Stimulated activated memory B cell treated with anti-CD40 and anti-IgM and Interleukin-4, amounts not matched to agents 10 μg/mL and 1 μg/mL and 100 μg/mL, for 72 hours (primary cell): ENCODE measurements at regions not wholly inside any gene's neighbourhood (a gene's known extent, or its start where the extent isn't known, plus 50 kb on each side); places are given as distances from the start of the nearest gene placed in this dataset.

ENCODE experiments used
- ATAC-seq: fragments of 150-1000 bp; cut with Tn5 transposase; 2 replicates; pipeline ENCODE4 v1.10.0; 2021
- H3K27ac Mint-ChIP-seq: one replicate; pipeline ENCODE4 v1.8.0; 2022; ENCODE audit warnings: mild to moderate bottlenecking, mixed read lengths
- H3K27me3 Mint-ChIP-seq: one replicate; pipeline ENCODE4 v1.8.0; 2022; ENCODE audit warnings: mixed read lengths
- H3K36me3 Mint-ChIP-seq: one replicate; pipeline ENCODE4 v1.8.0; 2022; ENCODE audit warnings: mixed read lengths
- H3K4me1 Mint-ChIP-seq: one replicate; pipeline ENCODE4 v1.8.0; 2022; ENCODE audit warnings: mixed read lengths
- H3K4me3 Mint-ChIP-seq: one replicate; pipeline ENCODE4 v1.8.0; 2022; ENCODE audit warnings: mild to moderate bottlenecking, moderate library complexity, mixed read lengths
- H3K9me3 Mint-ChIP-seq: one replicate; pipeline ENCODE4 v1.8.0; 2022; ENCODE audit warnings: mixed read lengths

DNA sequence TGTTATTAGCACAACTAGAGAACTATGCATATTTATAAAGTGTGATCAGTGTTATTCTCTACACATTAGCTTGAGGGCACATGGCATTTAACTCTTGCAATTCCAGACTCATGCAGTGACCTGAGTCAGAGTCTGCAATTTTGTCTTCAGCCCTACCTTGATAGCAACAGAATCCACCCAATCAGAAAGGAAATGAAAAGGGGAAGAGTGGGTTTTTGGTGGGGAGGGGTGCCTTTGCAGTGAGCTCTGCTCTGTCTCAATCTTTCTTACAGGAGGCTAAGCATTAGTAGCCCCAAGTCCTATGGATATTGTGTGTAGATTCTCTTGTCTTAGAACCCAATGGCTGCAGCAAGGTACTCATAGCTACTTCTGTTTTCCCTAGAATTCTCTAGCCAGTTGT, 489.2 kb downstream of the DHX35 start:
- Mint-ChIP-seq H3K4me1 (peaks cover 35% of the 10 kb centered on the region), H3K36me3 (no peaks in the 10 kb centered on the region), H3K9me3 (no peaks in the 10 kb centered on the region), H3K4me3 (no peak overlapping the region), H3K27ac (no peak overlapping the region), H3K27me3 (no peaks in the 10 kb centered on the region)
- peak; percentile 48 for ATAC-seq

DNA sequence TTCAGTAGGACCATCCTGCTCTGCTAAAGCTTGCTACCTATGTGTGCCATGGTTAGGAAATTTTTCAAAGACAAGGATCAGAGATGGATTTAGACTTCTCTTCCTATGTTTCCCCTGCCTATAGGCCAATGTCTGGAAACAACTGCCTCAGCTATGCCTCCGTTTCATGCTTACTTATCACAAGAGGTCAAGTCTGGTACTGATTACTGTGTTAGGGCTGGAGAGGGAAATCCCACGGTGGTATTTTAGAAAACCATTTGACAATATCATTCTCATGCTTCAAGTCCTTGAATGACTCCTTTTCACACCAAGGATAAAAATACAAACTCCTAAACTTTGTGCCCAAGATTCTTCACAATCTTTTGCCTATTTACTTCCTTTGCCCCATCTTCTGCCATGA, 484.3 kb downstream of the DHX35 start:
- H3K27ac Mint-ChIP-seq = no peak overlapping the region
- H3K4me1 Mint-ChIP-seq = peaks cover 5% of the 10 kb centered on the region
- H3K9me3 Mint-ChIP-seq = no peaks in the 10 kb centered on the region
- no peak overlapping the region for H3K4me3 Mint-ChIP-seq
- H3K27me3 Mint-ChIP-seq = no peaks in the 10 kb centered on the region
- H3K36me3 Mint-ChIP-seq = no peaks in the 10 kb centered on the region
- ATAC-seq = no peak

DNA sequence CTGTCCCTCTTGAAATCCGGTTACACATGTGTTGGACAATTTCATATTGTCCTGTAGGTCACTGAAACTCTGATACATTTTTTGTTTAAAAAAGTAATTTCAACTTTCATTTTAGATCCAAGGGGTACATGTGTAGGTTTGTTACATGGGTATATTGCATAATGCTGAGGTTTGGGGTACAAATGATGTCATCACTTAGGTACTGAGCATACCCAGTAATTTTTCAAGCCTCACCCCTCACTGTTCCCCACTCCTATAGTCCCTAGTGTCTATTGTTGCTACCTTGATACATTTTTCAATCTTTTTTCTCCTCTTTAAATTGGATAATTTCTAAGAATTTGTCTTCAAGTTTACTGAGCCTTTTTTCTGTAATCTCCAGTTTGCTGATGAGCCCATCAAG, 483.0 kb downstream of the DHX35 start:
- ATAC-seq = no peak
- Mint-ChIP-seq H3K9me3 (no peaks in the 10 kb centered on the region), H3K4me1 (no peaks in the 10 kb centered on the region), H3K36me3 (no peaks in the 10 kb centered on the region), H3K27me3 (no peaks in the 10 kb centered on the region), H3K4me3 (no peak overlapping the region), H3K27ac (no peak overlapping the region)

DNA sequence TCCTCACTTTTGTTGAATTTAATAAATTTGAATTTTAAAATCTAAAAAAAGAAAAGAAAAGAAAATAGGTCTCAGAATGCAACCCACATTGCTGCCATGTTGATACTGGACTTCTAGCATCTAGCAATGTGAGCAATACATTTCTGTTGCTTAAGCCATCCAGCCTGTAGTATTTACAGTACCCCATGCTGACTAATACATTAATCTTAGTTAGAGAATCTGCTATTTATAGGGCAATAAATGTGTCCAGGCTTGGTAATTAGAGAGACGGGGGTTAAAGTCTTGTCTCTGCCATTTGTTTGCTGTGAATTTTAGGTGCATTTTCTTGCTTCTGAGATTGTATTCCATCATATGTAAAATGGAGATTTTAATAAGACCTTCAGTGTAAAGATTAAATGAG, 471.3 kb downstream of the DHX35 start:
- no peak overlapping the region for H3K4me3 Mint-ChIP-seq
- ATAC-seq = no peak

GRCh38 chr20:39431091-39431880, 469.1 kb downstream of the DHX35 start:
- H3K27ac Mint-ChIP-seq = no peak overlapping the region
- H3K9me3 Mint-ChIP-seq = peaks cover 6% of the 10 kb centered on the region
- H3K36me3 Mint-ChIP-seq = peaks cover 5% of the 10 kb centered on the region
- H3K4me3 Mint-ChIP-seq = no peak overlapping the region
- peaks cover 16% of the 10 kb centered on the region for H3K4me1 Mint-ChIP-seq
- no peak for ATAC-seq
- H3K27me3 Mint-ChIP-seq = no peaks in the 10 kb centered on the region

More for the DNA sequence above, 471.3 kb downstream of the DHX35 start:
- Mint-ChIP-seq H3K4me1 (peaks cover 16% of the 10 kb centered on the region), H3K27ac (no peak overlapping the region), H3K36me3 (peaks cover 5% of the 10 kb centered on the region), H3K9me3 (peaks cover 5% of the 10 kb centered on the region), H3K27me3 (no peaks in the 10 kb centered on the region)

GRCh38 chr20:39429726-39430125, 467.6 kb downstream of the DHX35 start:
- no peak overlapping the region for H3K27ac Mint-ChIP-seq
- no peak for ATAC-seq

GRCh38 chr20:39424962-39425678, 463.0 kb downstream of the DHX35 start:
- Mint-ChIP-seq H3K27me3 (no peaks in the 10 kb centered on the region), H3K4me3 (no peak overlapping the region), H3K27ac (no peak overlapping the region), H3K4me1 (peaks cover 7% of the 10 kb centered on the region), H3K9me3 (peaks cover 3% of the 10 kb centered on the region), H3K36me3 (no peaks in the 10 kb centered on the region)
- no peak for ATAC-seq

More at GRCh38 chr20:39429726-39430125, 467.6 kb downstream of the DHX35 start:
- Mint-ChIP-seq H3K4me3 (no peak overlapping the region), H3K27me3 (no peaks in the 10 kb centered on the region), H3K36me3 (peaks cover 5% of the 10 kb centered on the region), H3K4me1 (peaks cover 16% of the 10 kb centered on the region), H3K9me3 (peaks cover 6% of the 10 kb centered on the region)

GRCh38 chr20:39421571-39422105, 459.5 kb downstream of the DHX35 start:
- no peaks in the 10 kb centered on the region for H3K36me3 Mint-ChIP-seq
- H3K27ac Mint-ChIP-seq = no peak overlapping the region
- no peaks in the 10 kb centered on the region for H3K27me3 Mint-ChIP-seq
- no peaks in the 10 kb centered on the region for H3K9me3 Mint-ChIP-seq
- no peak overlapping the region for H3K4me3 Mint-ChIP-seq
- no peak for ATAC-seq
- peaks cover 11% of the 10 kb centered on the region for H3K4me1 Mint-ChIP-seq

- H3K4me3 Mint-ChIP-seq = no peak overlapping the region
- H3K36me3 Mint-ChIP-seq = no peaks in the 10 kb centered on the region
- H3K9me3 Mint-ChIP-seq = no peaks in the 10 kb centered on the region
- peaks cover 6% of the 10 kb centered on the region for H3K4me1 Mint-ChIP-seq
- H3K27me3 Mint-ChIP-seq = no peaks in the 10 kb centered on the region
- no peak for ATAC-seq
- no peak overlapping the region for H3K27ac Mint-ChIP-seq
Observed at GRCh38 chr20:39412091-39412490, 449.9 kb downstream of the DHX35 start.

DNA sequence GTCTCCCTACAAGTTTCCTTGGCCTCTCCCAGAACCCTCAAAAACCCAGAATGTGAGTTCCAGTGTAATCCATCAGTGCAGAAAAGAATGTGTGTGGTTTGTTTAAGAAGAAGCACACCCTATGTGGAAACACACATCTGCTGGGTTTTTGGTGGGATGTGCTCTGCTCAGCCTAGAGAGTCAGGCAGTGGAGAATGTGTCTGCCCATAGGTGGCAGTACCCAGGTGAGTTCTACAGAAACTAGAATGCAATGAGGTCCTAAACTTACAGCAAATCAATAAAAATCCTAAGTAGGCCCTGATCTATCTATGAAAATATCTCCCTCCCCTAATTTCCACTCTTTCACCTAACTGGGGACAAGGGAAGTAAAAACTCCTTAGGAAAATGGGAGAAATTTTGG, 437.3 kb downstream of the DHX35 start:
- Mint-ChIP-seq H3K36me3 (no peaks in the 10 kb centered on the region), H3K27ac (no peak overlapping the region), H3K4me1 (no peaks in the 10 kb centered on the region), H3K4me3 (no peak overlapping the region), H3K27me3 (peaks cover 10% of the 10 kb centered on the region), H3K9me3 (no peaks in the 10 kb centered on the region)
- ATAC-seq = no peak

GRCh38 chr20:39398656-39399055, 436.5 kb downstream of the DHX35 start:
- peaks cover 10% of the 10 kb centered on the region for H3K27me3 Mint-ChIP-seq
- no peak for ATAC-seq
- no peak overlapping the region for H3K4me3 Mint-ChIP-seq
- no peaks in the 10 kb centered on the region for H3K9me3 Mint-ChIP-seq
- no peaks in the 10 kb centered on the region for H3K4me1 Mint-ChIP-seq
- H3K36me3 Mint-ChIP-seq = no peaks in the 10 kb centered on the region
- H3K27ac Mint-ChIP-seq = no peak overlapping the region

GRCh38 chr20:39397646-39398045, 435.5 kb downstream of the DHX35 start:
- H3K27me3 Mint-ChIP-seq = peaks cover 10% of the 10 kb centered on the region

DNA sequence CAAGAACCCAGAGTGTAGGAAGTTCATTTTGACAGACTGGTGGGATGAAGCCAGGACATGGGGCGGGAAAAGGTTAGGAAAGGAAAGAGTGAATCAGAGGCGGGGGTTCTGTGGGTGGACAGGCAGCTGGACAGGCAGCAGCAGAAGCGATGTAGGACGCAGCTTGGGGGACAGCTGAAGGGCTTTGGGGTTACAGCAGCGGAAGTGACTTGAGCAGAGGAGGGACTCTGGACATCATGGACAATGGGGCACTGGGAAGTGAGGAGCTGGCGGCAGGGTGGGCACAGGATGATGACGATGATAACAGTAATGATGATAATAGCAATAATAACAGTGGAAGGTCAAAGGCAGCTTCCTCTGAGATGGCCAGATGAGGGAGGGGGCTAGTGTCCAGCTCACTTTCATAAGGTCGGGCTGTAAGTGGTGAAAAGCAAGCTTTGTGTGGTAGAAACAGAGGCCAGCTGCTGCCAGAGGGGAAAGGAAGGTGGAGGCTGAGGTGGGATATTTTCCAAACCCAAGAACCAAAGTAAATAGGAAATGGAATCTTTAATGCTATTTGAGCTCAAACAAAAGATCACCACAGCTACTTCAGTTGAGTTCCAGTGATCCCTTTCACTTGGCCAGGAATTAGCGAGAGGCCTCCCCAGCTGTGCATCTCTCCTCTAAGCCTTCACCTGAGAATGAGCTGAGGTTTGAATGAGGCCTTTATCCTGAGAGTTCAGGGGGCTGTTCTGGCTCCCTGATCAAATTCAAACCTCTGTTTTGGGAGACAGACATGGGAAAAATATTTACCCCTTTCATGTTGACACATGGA, 433.5 kb downstream of the DHX35 start:
- H3K4me1 Mint-ChIP-seq = no peaks in the 10 kb centered on the region
- H3K27ac Mint-ChIP-seq = no peak overlapping the region
- no peak for ATAC-seq
- H3K36me3 Mint-ChIP-seq = no peaks in the 10 kb centered on the region
- peaks cover 10% of the 10 kb centered on the region for H3K27me3 Mint-ChIP-seq
- no peak overlapping the region for H3K4me3 Mint-ChIP-seq
- H3K9me3 Mint-ChIP-seq = no peaks in the 10 kb centered on the region

More at GRCh38 chr20:39397646-39398045, 435.5 kb downstream of the DHX35 start:
- ATAC-seq = no peak
- Mint-ChIP-seq H3K4me1 (no peaks in the 10 kb centered on the region), H3K4me3 (no peak overlapping the region), H3K27ac (no peak overlapping the region), H3K36me3 (no peaks in the 10 kb centered on the region), H3K9me3 (no peaks in the 10 kb centered on the region)

DNA sequence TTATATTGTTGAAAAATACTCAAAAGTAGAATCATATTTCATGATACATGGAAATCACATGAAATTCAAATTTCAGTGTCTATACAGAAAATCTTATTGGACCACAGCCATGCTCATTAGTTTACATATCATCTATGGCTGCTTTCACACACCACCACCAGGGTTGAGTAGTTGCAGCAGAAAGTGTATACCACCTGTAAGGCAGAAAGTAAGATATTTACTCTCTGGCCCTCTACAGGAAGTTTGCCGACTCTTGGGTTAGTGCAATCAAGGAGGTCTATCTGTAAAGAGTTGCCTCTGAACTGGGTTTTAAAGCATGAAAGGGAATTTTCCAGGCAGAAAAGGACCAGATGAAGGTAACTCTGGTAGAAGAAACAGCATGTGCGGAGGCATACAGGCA, 432.3 kb downstream of the DHX35 start:
- H3K4me1 Mint-ChIP-seq = no peaks in the 10 kb centered on the region
- no peak overlapping the region for H3K4me3 Mint-ChIP-seq
- H3K27me3 Mint-ChIP-seq = peaks cover 10% of the 10 kb centered on the region
- no peak for ATAC-seq
- no peaks in the 10 kb centered on the region for H3K36me3 Mint-ChIP-seq
- H3K9me3 Mint-ChIP-seq = no peaks in the 10 kb centered on the region
- no peak overlapping the region for H3K27ac Mint-ChIP-seq

- Mint-ChIP-seq H3K36me3 (no peaks in the 10 kb centered on the region), H3K27me3 (peaks cover 4% of the 10 kb centered on the region), H3K4me1 (no peaks in the 10 kb centered on the region), H3K27ac (no peak overlapping the region), H3K9me3 (no peaks in the 10 kb centered on the region), H3K4me3 (no peak overlapping the region)
- ATAC-seq = no peak
Observed at GRCh38 chr20:39390186-39390585, 428.0 kb downstream of the DHX35 start.
